Karpas-422 (cell line): ENCODE measurements at regions not wholly inside any gene's neighbourhood (a gene's known extent, or its start where the extent isn't known, plus 50 kb on each side); places are given as distances from the start of the nearest gene placed in this dataset.
"Not testable (repeated sequence)": the region's sequence is repeated elsewhere in the genome, so short reads cannot be mapped to it uniquely, and the experiment has no call there.

Source experiments
- DNase-seq: peaks from one replicate; pipeline ENCODE4 v3.0.0-alpha.2; 2015
- H2AFZ ChIP-seq: fragments of 200-600 bp; sonication (generic); 2 replicates; pipeline ENCODE4 v1.6.1; 2014; ENCODE audit warnings: antibody characterized with exemption, low read length, mixed read lengths
- H3K27ac ChIP-seq: fragments of 200-600 bp; sonication (generic); 2 replicates; pipeline ENCODE4 v1.5.1; 2014; ENCODE audit warnings: mild to moderate bottlenecking, low read length, moderate library complexity
- H3K27me3 ChIP-seq: fragments of 200-600 bp; sonication (generic); 2 replicates; pipeline ENCODE4 v1.6.1; 2014; ENCODE audit warnings: low read length, mixed read lengths
- H3K36me3 ChIP-seq: fragments of 200-600 bp; sonication (generic); 2 replicates; pipeline ENCODE4 v1.6.1; 2014; ENCODE audit warnings: low read length, mixed read lengths; ENCODE audit not compliant: insufficient read depth
- H3K4me1 ChIP-seq: fragments of 200-600 bp; sonication (generic); 2 replicates; pipeline ENCODE4 v1.6.1; 2014; ENCODE audit warnings: mild to moderate bottlenecking, low read length, mixed read lengths
- H3K4me2 ChIP-seq: fragments of 200-600 bp; sonication (generic); 2 replicates; pipeline ENCODE4 v1.6.1; 2014; ENCODE audit warnings: low read length, low read depth, mild to moderate bottlenecking; ENCODE audit not compliant: poor library complexity, severe bottlenecking
- H3K4me3 ChIP-seq: fragments of 200-600 bp; sonication (generic); 2 replicates; pipeline ENCODE4 v1.5.1; 2014; ENCODE audit warnings: mild to moderate bottlenecking, antibody characterized with exemption, low read length, mixed read lengths
- H3K79me2 ChIP-seq: fragments of 200-600 bp; sonication (generic); 2 replicates; pipeline ENCODE4 v1.6.1; 2014; ENCODE audit warnings: mild to moderate bottlenecking, low read length, mixed read lengths
- H3K9ac ChIP-seq: fragments of 200-600 bp; sonication (generic); 2 replicates; pipeline ENCODE4 v1.6.0; 2014; ENCODE audit warnings: low read length
- H3K9me2 ChIP-seq: fragments of 200-600 bp; sonication (generic), shearing (Covaris generic); replicated peaks from 2 replicates; pipeline ENCODE4 v1.6.0; 2014; ENCODE audit warnings: mild to moderate bottlenecking, low read length, moderate library complexity; ENCODE audit not compliant: insufficient read depth
- H3K9me3 ChIP-seq: fragments of 300-700, 200-600 bp; sonication (generic); 2 replicates; pipeline ENCODE4 v1.6.1; 2014; ENCODE audit warnings: low read length, mixed read lengths
- H4K20me1 ChIP-seq: fragments of 200-600 bp; sonication (generic); 2 replicates; pipeline ENCODE4 v1.6.1; 2014; ENCODE audit warnings: mild to moderate bottlenecking, antibody characterized with exemption, low read length, low read depth; ENCODE audit not compliant: insufficient read depth

DNA sequence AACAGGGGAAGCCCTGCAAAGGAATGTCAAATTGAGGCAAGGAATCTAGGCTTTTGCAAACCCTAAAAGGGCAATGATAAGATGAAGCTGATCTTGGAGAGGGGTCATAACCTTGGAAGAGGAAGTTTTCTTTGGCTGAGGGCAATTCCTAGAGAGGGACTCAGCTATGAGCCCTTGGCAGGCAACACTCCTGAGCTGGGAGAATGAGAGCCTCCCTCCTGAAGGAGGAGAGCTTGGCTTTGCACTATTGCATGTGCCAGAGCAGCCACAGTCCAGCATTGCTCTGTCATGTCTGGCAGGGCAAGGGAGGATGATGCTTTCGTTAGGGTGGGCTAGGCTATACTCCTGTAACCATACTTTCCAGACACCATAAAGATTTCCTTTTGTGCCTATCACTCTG lies 299.4 kb upstream of the NPSR1 start:
- not testable (repeated sequence) for H3K4me1 ChIP-seq, H3K4me2 ChIP-seq, DNase-seq

DNA sequence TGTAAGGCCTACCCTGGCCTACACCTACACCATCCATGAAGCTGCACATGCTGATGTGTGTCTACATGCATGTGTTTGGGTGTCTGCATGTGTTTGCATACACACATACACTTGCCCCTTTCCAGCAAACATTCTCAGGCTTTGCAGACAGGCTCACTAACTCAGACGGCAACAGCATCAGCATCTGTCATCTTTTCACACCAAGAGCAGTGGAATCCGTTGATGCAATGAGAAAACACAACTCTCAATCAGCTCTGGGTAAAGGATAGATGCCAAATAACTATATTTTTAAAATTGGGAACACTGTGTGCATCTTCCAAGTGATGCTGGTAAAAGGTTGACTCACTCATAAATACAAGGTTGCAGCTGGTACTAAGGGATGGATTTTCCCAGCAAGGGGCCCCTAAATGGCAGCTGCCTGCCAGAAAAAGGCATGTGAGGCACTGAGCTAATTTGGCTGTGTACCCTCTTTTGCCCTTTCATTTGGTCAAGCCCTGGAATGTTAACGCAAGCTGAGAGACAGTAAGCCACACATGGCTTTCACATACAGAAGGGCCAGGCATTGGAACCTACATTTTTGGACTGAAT lies 296.3 kb upstream of the NPSR1 start:
- H3K9ac ChIP-seq = no peak overlapping the region
- no peaks in the 10 kb centered on the region; the same call in 1 of the 2 replicates for H3K9me2 ChIP-seq
- H3K79me2 ChIP-seq = no peaks in the 10 kb centered on the region
- H3K9me3 ChIP-seq = no peaks in the 10 kb centered on the region
- no peak overlapping the region for H2AFZ ChIP-seq
- no peak overlapping the region for H3K4me3 ChIP-seq
- H3K4me1 ChIP-seq = no peaks in the 10 kb centered on the region
- H3K27me3 ChIP-seq = no peaks in the 10 kb centered on the region
- no peak for DNase-seq
- H4K20me1 ChIP-seq = no peaks in the 10 kb centered on the region
- H3K36me3 ChIP-seq = no peaks in the 10 kb centered on the region
- H3K27ac ChIP-seq = no peak overlapping the region
- no peak overlapping the region for H3K4me2 ChIP-seq

More for the DNA sequence above, 299.4 kb upstream of the NPSR1 start:
- not testable (repeated sequence) for H3K27me3 ChIP-seq, H4K20me1 ChIP-seq, H3K36me3 ChIP-seq, H3K4me3 ChIP-seq, H3K9me2 ChIP-seq, H3K79me2 ChIP-seq, H3K27ac ChIP-seq, H3K9ac ChIP-seq, H2AFZ ChIP-seq, H3K9me3 ChIP-seq

- Histone ChIP-seq H3K9ac (no peak overlapping the region), H2AFZ (no peak overlapping the region), H3K27me3 (no peaks in the 10 kb centered on the region), H3K4me2 (no peak overlapping the region), H3K9me2 (no peaks in the 10 kb centered on the region; the same call in 1 of the 2 replicates), H3K4me1 (no peaks in the 10 kb centered on the region), H3K79me2 (no peaks in the 10 kb centered on the region), H3K27ac (no peak overlapping the region), H3K9me3 (no peaks in the 10 kb centered on the region), H3K4me3 (no peak overlapping the region), H3K36me3 (no peaks in the 10 kb centered on the region), H4K20me1 (no peaks in the 10 kb centered on the region)
- DNase-seq = no peak
Observed at GRCh38 chr7:34362621-34363020, 295.4 kb upstream of the NPSR1 start.

DNA sequence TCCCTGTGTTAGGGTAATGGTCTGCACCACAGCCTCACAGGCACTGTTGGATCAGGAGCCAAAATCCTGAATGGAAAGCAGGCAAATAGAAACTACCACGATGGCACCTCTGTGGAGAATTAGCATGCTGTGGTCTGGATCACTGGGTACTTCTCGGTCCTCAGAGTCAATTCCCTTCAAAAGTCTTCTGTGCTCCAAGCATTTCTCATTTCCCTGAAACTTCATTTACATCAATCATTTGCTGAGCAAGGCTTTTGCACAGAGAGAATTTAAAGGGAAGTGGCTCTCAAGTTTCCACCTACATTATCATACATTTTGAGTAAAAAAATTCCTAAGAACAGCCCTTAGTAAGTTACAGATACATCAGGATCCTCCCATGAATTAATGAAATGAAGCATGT lies 293.9 kb upstream of the NPSR1 start:
- H3K4me2 ChIP-seq = no peak overlapping the region
- no peaks in the 10 kb centered on the region; the same call in 1 of the 2 replicates for H3K9me2 ChIP-seq
- H3K36me3 ChIP-seq = no peaks in the 10 kb centered on the region
- no peaks in the 10 kb centered on the region for H3K27me3 ChIP-seq
- H3K4me3 ChIP-seq = no peak overlapping the region
- H3K27ac ChIP-seq = no peak overlapping the region
- no peak for DNase-seq
- H3K4me1 ChIP-seq = no peaks in the 10 kb centered on the region
- H4K20me1 ChIP-seq = no peaks in the 10 kb centered on the region
- no peak overlapping the region for H3K9ac ChIP-seq
- no peak overlapping the region for H2AFZ ChIP-seq
- H3K9me3 ChIP-seq = no peaks in the 10 kb centered on the region
- no peaks in the 10 kb centered on the region for H3K79me2 ChIP-seq

DNA sequence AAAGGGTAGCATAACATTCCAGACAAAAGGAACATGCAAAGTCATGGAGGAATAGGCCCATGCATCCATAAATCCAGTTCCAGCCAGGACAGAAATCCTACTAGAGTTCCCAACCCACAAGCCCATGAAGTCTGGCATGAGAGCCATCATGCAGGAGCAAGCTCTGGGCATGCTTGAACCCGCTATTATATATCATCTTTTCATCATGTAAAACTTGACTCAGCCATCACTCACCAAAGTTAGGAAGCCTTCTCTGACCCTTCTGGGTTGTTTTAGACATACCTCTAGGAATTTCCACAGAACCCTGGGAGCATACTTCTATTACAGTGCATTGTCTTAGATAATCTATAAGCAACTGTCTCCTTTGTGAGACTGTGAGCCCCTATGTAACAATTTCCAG lies 293.0 kb upstream of the NPSR1 start:
- no peaks in the 10 kb centered on the region; the same call in 1 of the 2 replicates for H3K9me2 ChIP-seq
- H3K27ac ChIP-seq = no peak overlapping the region
- H3K4me3 ChIP-seq = no peak overlapping the region
- H3K27me3 ChIP-seq = no peaks in the 10 kb centered on the region
- no peaks in the 10 kb centered on the region for H3K36me3 ChIP-seq
- no peak overlapping the region for H2AFZ ChIP-seq
- H3K79me2 ChIP-seq = no peaks in the 10 kb centered on the region
- H3K4me2 ChIP-seq = no peak overlapping the region
- H3K9me3 ChIP-seq = no peaks in the 10 kb centered on the region
- no peak for DNase-seq
- H4K20me1 ChIP-seq = no peaks in the 10 kb centered on the region
- no peaks in the 10 kb centered on the region for H3K4me1 ChIP-seq
- H3K9ac ChIP-seq = no peak overlapping the region

GRCh38 chr7:34365611-34366010 lies 292.4 kb upstream of the NPSR1 start:
- no peaks in the 10 kb centered on the region for H3K79me2 ChIP-seq
- H3K4me2 ChIP-seq = no peak overlapping the region
- no peak overlapping the region for H3K9ac ChIP-seq
- H3K9me2 ChIP-seq = no peaks in the 10 kb centered on the region; the same call in 1 of the 2 replicates
- no peaks in the 10 kb centered on the region for H3K27me3 ChIP-seq
- no peaks in the 10 kb centered on the region for H4K20me1 ChIP-seq
- no peaks in the 10 kb centered on the region for H3K36me3 ChIP-seq
- no peak for DNase-seq
- H3K27ac ChIP-seq = no peak overlapping the region
- no peak overlapping the region for H3K4me3 ChIP-seq
- no peaks in the 10 kb centered on the region for H3K4me1 ChIP-seq
- H3K9me3 ChIP-seq = no peaks in the 10 kb centered on the region
- H2AFZ ChIP-seq = no peak overlapping the region

GRCh38 chr7:34371922-34372321 lies 286.1 kb upstream of the NPSR1 start:
- Histone ChIP-seq H3K79me2 (no peaks in the 10 kb centered on the region), H3K4me1 (no peaks in the 10 kb centered on the region), H4K20me1 (no peaks in the 10 kb centered on the region), H3K4me3 (no peak overlapping the region), H3K27ac (no peak overlapping the region), H3K9me3 (no peaks in the 10 kb centered on the region; the same call in 1 of the 2 replicates), H3K27me3 (no peaks in the 10 kb centered on the region; the same call in 1 of the 2 replicates), H3K9ac (no peak overlapping the region), H2AFZ (no peak overlapping the region), H3K36me3 (no peaks in the 10 kb centered on the region), H3K9me2 (no peaks in the 10 kb centered on the region), H3K4me2 (no peak overlapping the region)
- DNase-seq = no peak

GRCh38 chr7:34373940-34374339 lies 284.1 kb upstream of the NPSR1 start:
- Histone ChIP-seq H3K4me3 (no peak overlapping the region), H3K4me1 (no peaks in the 10 kb centered on the region), H3K36me3 (no peaks in the 10 kb centered on the region), H3K9me2 (no peaks in the 10 kb centered on the region), H3K27me3 (no peaks in the 10 kb centered on the region; the same call in 1 of the 2 replicates), H4K20me1 (no peaks in the 10 kb centered on the region), H2AFZ (no peak overlapping the region), H3K4me2 (no peak overlapping the region), H3K27ac (no peak overlapping the region), H3K9ac (no peak overlapping the region), H3K9me3 (no peaks in the 10 kb centered on the region; the same call in 1 of the 2 replicates), H3K79me2 (no peaks in the 10 kb centered on the region)
- no peak for DNase-seq
